GM18508 (cell line): ENCODE measurements at regions not wholly inside any gene's neighbourhood (a gene's known extent, or its start where the extent isn't known, plus 50 kb on each side); places are given as distances from the start of the nearest gene placed in this dataset.
"Not testable (repeated sequence)": the region's sequence is repeated elsewhere in the genome, so short reads cannot be mapped to it uniquely, and the experiment has no call there.

ENCODE experiments used
- ATAC-seq: cut with Tn5 transposase; IDR thresholded peaks from one replicate; pipeline ENCODE4 v1.9.1; 2021; ENCODE audit warnings: moderate number of reproducible peaks; ENCODE audit not compliant: insufficient read depth, unreplicated experiment

GRCh38 chr2:53498210-53498609, 269.4 kb upstream of the CHAC2 start:
- ATAC-seq, result no peak

- no peak for ATAC-seq
Measured at GRCh38 chr2:53497020-53497419, 270.6 kb upstream of the CHAC2 start.

DNA sequence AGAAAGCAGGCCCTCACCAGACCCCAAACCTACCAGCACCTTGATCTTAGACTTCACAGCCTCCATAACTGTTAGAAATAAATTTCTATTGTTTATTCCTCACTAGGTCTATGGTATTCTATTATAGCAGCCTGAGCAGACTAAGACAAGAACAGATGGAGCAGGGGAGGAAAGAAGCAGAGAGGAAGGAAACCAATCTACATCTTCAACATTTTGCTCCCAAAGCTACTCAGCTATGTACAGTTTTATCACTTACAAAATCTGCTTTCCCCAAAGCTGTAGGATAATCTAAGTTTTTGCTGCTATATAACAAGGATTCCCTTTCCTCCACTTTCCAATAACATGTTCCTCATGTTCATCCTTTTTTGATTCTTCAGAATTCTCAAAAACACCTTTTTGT, 274.4 kb upstream of the CHAC2 start:
- ATAC-seq, result no peak

DNA sequence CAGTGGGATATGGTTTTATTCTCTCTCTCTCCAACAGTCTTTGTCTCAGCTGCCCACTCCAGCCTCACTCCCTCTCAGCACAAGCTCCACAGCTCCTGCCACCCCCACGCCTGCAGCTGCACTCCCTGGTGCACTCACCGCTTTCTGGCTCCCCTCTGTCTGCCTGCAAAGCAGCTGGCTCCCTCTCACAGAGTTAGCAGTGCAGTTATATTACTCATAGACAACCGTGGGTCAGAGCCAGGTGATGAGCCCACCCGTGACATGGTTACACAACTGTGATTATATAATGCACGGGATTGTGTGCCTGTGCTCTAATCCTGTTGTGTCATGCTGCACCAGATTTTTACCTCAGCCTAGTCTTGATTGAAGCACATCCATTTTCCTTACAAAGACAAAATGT, 276.9 kb upstream of the CHAC2 start:
- no peak for ATAC-seq

- ATAC-seq, result not testable (repeated sequence)
Measured at GRCh38 chr2:53486185-53486899, 281.3 kb upstream of the CHAC2 start.

GRCh38 chr2:53485021-53485728, 282.4 kb upstream of the CHAC2 start:
- ATAC-seq, result no peak

DNA sequence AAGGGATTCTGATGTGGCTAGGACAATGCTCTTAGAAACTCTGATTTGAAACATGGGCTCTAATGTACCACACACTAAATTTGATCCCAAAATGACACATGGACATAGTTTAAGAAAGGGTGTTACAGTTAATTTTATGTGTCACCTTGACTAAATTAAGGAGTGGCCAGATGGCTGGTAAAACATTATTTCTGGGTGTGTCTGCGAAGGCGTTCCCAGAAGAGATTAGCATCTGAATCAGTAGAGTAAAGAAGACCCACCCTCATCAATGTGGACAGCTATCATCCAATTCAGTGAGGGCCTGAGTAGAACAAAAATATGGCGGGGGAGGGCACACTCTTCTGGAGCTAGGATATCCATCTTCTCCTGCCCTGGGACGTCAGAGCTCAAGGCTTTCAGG, 283.1 kb upstream of the CHAC2 start:
- no peak for ATAC-seq

DNA sequence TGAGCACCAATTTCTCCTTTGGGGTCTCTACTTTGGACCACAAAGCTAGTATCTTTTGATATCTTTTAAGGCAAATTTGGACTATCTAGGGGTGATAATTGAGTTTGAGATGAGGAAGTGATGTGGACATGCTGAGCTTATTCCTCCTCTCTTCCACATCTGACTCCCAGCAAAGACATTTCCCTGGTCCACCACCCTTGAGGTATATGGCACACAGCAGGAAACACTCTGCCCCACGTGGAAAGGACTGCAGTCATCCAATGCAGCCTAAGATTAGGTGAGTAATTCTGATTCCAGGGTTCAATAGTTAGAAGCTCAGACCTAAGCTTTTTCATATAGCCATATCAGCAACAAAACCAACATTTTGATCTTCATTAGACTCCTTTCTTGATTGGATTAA, 290.1 kb upstream of the CHAC2 start:
- no peak for ATAC-seq

GRCh38 chr2:53476834-53477233, 290.8 kb upstream of the CHAC2 start:
- ATAC-seq, result no peak

GRCh38 chr2:53475766-53476165, 291.8 kb upstream of the CHAC2 start:
- ATAC-seq, result no peak

- no peak for ATAC-seq
Measured at GRCh38 chr2:53475321-53475720, 292.3 kb upstream of the CHAC2 start.

GRCh38 chr2:53474914-53475313, 292.7 kb upstream of the CHAC2 start:
- ATAC-seq, result no peak

DNA sequence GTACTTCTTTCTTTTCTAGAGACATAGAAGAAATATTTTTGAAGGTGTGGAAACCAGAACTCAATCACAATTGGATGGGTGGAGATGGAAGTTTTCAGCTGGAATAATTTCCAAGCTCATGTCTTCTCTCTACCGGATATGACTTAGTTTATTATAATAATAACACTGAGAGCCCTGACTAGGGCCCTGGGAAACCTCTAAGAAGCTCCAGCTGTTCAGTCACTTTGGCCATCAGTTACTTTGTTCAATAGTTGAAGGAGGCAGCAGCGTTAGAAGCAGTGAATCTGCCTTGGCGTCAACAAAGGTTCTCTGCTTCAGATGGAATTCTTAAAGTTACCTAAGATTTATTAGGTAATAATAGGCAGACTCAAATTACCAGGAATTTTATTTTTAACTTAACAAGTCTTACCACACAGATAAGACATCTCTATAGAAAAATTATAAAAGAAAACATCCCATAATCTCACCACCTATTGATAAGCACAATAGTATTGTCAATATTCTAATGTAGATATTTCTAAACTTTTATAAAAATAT, 293.8 kb upstream of the CHAC2 start:
- ATAC-seq, result no peak

DNA sequence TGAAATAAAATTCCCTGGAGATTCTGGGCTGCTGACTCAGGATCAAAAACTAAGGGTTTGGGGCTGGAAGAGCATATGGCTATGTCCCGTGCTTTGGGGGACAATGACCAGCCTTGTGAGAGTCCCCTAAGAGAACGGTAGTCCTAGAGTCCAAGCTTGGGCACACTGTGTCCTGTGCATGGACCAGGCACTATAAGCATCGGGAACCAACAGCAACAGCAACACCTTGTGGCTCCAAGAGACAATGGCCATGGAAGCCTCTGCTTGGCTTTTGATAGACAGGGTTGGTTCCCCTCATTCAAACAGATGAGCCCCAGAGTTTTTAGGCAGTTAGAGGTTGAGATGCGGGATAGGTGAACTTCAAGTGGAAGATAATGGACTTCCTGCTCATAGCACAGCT, 294.4 kb upstream of the CHAC2 start:
- ATAC-seq, result no peak

GRCh38 chr2:53467467-53468180, 300.0 kb upstream of the CHAC2 start:
- ATAC-seq, result no peak

DNA sequence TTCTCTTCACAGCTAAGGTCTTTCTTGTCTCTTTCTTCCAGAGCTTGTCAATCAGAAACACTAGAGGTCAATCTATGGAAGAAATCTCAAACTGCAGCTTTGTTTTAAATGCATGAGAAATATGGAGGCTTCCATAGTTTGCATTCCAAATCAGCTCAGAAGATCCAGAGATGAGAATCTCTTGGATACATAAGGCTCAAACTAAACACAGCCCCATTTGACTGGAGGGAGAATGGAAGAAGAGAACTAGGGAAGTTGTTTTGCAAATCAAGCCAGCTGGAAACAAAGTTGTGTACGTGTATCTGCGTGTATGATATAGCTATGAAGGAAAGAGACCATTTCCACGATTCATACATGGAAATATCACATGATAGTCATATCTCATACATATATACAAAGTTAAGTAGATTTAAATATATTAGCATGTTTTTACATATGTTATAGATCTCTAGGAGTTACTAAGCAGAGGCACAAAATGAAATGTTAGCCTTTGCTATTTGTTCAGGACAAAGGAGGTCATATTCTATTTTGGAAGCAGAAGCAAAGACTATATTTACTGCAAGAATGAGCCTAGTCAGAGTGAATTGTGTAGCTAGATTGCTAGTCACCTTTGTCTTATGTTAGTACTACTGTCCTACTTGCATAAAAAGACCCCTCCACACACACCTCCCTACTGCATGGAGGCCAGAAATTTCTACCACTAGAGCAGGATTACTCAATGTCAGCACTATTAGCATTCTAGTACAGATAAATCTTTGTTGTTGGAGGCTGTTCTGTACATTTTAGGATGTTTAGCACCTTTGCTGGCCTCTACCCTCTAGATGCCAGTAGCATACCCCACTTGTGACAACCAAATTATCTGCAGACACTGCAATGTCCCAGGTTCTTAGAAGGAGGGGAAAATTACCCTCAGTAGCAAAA, 303.5 kb upstream of the CHAC2 start:
- no peak for ATAC-seq

- no peak for ATAC-seq
Measured at GRCh38 chr2:53460937-53461336, 306.7 kb upstream of the CHAC2 start.

- no peak for ATAC-seq
Measured at GRCh38 chr2:53460347-53460746, 307.3 kb upstream of the CHAC2 start.

GRCh38 chr2:53455094-53455493, 312.5 kb upstream of the CHAC2 start:
- no peak for ATAC-seq
